Inflammatory macrophage treated with lipopolysaccharide for 4 hours (primary cell): ENCODE measurements at regions not wholly inside any gene's neighbourhood (a gene's known extent, or its start where the extent isn't known, plus 50 kb on each side); places are given as distances from the start of the nearest gene placed in this dataset.
"Not testable (repeated sequence)": the region's sequence is repeated elsewhere in the genome, so short reads cannot be mapped to it uniquely, and the experiment has no call there.

Experiments used
- DNase-seq: peaks from one replicate; pipeline ENCODE4 v3.0.0-alpha.2; 2020

GRCh38 chr12:105665366-105665765 is 334.9 kb downstream of the C12orf75 start:
- no peak for DNase-seq

DNA sequence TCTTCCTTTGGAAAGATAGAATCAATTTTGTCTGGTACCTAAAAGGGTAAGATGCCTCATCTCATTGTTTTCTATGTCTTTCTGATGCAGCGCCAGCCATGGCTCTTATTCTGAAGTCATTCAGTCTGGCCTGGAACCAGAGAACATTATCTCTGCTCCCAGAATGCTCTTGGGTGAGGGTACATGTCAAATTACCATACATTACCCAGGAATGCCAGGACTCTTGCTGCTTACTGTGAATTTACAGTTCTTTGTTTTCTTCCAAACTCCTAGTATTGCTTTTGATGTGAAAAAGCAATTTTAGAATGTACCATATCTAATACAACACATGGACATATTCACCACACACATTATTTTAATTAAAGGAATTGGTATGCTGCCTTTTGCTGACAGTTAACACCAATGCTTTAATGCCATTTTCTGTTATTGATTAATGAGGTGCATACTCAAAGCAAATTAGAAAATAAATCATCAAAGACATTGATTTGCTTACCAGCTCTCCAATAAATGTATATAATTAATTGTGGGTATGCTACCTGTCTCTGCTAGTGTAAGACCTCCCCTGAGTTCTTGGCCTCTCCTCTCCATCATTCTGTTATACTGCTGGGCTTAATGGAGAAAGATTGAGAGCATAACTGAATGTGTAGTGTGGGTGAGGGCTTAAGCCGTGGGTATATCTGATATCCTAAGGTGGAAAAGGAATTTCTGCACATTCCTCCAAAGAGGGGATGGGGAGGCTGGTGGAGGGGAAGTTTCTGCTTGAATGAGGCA is 337.7 kb downstream of the C12orf75 start:
- no peak for DNase-seq

DNA sequence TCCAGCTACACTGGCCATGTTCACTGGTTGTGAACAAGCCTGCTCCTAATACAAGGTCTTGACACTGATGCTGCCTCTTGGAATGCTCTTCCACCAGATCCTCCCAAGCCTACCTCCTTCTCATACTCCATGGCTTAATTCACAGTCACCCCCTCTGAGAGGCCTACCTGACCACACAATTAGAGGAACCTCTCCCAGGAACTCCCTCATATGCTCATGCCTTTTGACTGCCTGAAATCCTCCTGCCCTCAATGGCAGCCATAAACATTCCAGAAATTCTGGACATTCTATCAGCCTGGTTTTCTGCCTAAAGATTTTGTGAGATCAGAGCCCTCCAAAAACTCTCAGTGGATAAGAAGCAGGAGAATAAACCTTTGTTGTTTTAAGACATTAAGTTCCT is 340.2 kb downstream of the C12orf75 start:
- DNase-seq: no peak

DNA sequence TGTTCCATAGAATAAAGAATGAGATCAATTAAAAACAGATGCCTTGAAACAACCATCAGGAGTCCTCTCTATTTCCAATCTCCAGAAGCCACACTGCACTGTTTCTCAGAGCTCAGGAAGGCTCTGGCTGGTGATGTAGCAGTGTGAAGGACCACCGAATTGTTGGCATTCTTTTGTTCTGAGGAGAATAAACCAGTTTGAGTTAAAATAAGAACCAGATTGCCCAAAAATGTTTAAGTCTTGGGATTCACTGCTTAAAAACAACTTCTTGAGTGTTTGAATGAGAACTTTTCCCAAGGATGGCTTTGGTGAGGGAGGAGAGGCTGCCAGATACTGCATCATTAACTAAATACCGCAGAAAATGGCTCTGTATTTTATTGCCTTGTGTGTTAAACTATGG is 341.2 kb downstream of the C12orf75 start:
- no peak for DNase-seq

DNA sequence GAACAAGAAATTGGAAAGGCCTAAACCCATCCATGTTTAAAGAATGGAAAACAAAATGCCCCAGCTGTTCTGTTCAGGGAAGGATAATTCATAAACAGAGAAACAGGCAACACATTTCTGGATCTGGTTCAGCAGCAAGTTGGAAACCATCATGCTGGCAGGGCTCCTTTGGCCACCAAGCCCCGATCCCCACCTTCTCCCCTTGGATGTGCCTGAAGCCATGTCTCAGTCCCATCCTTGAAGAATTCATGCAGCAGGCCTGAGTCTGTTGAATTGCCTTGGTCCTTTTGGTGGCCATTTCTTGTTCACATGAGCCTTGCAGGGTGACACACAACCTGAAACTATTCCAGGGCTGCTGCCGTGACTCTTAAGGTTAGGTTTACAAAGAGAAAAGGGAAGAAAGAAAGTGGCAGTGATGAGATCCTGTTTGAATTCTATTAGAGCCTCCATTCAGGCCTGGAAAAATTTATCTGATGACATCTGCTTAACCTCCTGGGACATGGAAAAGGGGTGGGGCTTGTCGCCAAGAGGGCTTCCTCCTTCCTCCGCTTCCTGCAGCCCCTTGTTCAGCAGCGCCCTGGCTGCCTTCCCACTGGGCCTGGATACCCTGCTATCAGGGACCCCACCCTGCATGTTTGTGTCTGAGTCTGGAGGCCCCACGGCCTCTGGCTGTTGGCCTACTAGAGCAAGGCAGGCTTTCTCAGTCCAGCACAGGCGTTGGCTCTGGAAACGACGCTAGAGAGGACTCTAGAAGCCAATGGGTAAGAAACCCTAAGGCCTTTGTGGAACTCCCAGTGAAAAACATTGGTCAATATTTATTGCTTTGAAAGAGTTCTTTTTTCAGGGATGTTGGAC is 341.9 kb downstream of the C12orf75 start:
- no peak for DNase-seq

DNA sequence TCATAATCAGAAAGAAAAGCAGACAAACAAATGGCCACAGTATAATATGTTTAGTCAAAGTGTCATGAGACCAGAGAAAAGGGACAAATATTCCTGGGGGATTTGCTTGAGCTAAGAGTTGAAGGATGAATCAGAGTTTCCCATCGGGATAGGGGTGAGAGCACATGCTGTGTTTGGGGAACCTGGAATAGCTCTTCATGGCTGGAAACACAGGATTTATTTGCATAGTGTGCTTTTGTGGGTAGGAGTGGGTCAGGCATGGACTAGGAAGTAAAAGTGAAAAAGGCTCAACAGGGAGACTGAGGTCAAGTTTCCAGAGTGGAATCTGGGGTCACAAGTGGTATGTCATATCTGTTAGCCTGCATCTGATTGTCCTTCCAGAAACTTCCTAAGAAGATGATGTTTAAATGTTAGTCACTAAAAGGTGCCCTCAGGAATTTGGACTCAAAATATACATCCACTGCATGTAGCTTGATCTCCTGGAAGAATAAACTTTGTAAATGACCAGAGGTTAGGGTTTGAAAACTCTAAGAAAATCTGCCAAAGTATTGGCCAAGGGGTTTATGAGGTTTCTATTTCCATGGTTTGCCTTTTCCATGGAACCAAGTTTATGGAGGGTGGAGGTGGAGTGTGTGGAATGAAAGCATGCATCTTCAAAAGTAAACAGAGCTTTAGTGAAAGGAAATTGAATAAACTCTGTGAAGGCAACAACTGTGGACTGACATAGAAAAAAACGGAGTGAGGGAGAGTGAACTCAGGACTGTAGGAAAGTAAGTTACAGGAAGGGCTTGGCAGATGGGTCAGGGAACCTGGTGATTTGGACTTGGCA is 344.6 kb downstream of the C12orf75 start:
- no peak for DNase-seq

GRCh38 chr12:105676694-105677093 is 346.2 kb downstream of the C12orf75 start:
- DNase-seq: no peak

DNA sequence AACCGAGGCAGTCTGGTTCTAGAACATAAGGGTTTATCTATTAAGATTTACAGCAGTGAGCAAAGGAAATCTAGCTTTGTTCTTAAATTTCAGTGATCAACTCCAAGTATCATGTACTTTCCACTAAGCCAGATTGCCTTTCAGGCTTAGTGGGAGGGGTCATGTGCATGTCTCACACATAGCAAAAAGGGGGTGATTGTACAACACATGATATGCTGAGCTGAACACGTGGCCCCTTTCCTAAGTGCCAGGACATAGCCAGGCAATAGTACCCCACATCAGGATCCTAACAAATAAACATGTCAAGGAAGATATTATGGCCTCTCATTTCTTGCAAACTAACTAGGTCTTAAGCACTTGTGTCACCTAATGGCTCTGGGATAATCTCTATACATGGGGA is 347.2 kb downstream of the C12orf75 start:
- no peak for DNase-seq

DNA sequence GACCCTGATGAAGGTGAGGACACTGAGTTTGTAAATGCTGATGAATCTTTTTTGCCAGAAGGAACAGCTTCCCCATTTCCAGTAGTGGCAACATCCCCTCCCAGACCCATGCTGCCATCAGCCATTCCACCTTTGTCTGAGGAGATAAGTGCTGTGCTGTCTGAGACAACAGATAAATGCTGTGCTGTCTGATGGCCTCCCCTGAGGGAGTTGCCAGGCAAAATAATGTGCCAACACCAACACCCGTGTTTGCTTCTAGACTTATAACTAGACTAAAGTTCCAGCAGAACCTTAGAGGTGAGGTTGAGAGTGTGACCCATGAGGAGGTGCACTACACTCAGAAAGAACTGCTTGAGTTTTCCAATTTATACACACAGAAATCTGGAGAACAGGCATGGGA is 349.5 kb downstream of the C12orf75 start:
- no peak for DNase-seq

- no peak for DNase-seq
These were observed 350.9 kb downstream of the C12orf75 start for GRCh38 chr12:105681341-105681740.

GRCh38 chr12:105682821-105683220 is 352.3 kb downstream of the C12orf75 start:
- not testable (repeated sequence) for DNase-seq

GRCh38 chr12:105683836-105684235 is 353.3 kb downstream of the C12orf75 start:
- not testable (repeated sequence) for DNase-seq

DNA sequence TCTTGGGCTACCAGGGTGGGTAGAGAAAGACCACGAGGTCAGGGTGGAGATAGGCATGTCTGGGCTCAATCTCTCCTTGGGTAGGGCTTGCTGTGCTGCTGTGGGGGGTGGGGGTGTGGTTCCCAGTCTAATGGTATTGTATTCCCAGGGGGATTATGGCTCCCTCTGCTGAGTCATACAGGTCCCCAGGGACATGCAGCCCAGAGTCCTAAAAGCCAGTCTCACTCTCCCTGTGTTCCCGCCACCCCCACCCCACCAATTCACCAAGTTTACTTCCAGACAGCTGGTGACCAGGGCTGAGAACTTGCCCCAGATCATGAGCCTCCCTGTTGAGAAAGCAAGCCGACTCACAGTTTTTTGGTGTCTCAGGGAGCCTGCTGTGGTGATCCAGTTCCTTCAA is 367.6 kb downstream of the C12orf75 start:
- no peak for DNase-seq

DNA sequence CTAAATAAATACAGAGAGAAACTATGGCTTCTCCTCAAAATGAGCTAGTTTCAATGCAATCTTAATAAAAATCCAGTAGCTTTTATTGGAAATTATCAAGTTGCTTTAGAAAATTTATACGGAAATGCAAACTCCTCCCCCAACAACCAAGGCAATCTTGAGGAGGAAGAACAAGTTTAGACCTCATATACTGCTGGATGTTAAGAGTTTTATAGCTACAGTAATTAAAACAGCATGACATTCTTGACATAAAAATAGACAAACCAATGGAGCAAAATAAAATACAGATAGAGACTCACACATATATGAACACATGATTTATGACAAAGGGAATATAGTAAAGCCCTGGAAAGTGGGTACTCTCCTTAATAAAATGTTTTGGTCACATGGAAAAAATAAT is 368.7 kb downstream of the C12orf75 start:
- DNase-seq: no peak

DNA sequence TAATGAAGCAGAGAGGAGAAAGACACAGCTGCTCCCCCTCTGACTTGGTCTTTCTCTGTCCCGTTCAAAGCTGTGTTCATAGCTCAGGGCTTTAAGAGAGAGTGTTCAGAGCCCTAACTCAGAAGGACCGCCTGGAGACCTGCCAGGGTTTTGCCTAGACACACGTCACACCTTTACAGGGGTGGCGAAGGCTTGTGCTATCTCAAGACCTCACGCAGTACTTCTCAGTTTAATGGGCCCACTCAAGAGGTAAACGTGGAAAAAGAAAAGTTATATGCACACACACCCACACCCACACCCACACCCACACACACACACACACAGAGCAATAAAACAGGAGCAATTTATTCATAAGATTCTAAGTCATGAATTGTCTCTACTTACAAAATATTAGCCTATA is 374.3 kb downstream of the C12orf75 start:
- DNase-seq: no peak

DNA sequence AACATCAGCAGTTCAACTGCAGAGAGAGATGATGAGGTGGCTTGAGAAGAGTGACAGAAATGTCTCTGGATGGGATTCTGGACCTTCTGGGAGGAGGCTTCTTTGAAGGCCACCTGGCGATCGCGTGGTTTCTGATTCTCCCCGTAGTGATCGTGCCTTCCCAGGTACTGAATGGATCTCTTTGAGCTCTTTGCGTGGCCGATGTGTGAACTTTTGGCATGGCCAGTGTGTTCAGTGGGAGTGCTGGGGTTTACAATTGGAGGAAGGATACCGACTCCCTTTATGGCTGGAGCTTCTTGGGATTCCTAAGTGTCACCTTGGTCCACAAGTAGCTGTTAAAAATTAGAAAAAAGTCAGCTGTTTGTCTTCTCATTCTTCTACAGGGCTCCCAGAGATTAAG is 374.7 kb downstream of the C12orf75 start:
- no peak for DNase-seq

GRCh38 chr12:105705765-105706164 is 375.3 kb downstream of the C12orf75 start:
- peak; percentile 35 for DNase-seq

- no peak for DNase-seq
These were observed 376.0 kb downstream of the C12orf75 start for GRCh38 chr12:105706321-105706972.

DNA sequence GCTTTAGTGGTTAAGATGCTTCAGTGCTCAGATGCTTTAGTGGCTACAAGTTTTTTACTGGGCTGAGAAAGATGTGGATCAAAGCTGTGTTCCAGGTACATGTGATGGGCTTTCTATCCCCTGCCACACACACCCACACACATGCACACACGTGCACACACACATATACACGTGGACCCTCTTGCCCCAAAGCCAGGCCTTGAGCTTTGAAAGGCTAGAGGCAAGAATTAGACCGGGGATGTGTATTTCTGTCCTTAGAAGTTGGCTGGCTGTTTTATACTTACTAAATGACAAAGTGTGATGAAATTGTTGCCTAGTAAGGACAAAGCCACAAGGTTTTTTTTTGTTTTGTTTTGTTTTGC is 376.5 kb downstream of the C12orf75 start:
- DNase-seq: no peak

DNA sequence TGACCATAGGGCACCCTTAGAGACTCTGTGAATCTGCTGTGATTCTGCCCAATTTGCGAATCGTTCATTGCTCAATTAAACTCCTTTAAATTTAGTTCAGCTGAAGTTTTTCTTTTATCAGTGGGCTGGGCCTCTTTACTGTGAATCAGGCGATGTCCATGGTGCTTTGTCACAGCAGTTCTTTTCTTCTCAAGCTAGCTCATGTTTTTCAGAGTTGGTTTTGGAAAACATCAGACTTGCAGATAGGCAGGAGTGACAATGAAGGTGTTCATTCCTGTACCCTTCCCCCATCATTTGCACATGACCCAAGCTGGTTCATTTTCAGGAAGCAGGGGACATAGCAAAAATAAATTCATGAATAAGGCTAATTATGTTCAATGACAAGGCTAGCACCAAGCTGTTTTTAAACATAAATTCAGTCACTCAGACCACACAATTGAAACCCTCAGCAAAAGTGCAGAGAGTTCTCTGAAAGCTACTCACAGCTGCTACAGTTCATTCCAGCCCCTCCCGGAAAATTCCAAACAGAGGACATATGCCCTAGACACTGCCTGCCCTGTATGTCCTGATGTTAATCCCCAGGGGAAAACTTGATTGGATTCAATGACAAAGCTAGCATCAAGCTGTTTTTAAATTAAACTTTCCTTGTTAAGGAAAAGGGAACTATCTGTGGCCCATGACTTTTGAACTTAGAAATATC is 383.3 kb downstream of the C12orf75 start:
- no peak for DNase-seq

GRCh38 chr12:105716621-105717020 is 386.1 kb downstream of the C12orf75 start:
- no peak for DNase-seq
